Pulmonary artery endothelial cell (primary cell): ENCODE measurements at regions not wholly inside any gene's neighbourhood (a gene's known extent, or its start where the extent isn't known, plus 50 kb on each side); places are given as distances from the start of the nearest gene placed in this dataset.

Experiments
- DNase-seq: peaks from one replicate; pipeline ENCODE4 v3.0.0-alpha.2; 2011; ENCODE audit warnings: low read depth, low spot score

GRCh38 chr2:134163336-134163735 is 90.5 kb upstream of the MGAT5 start:
- no peak for DNase-seq

DNA sequence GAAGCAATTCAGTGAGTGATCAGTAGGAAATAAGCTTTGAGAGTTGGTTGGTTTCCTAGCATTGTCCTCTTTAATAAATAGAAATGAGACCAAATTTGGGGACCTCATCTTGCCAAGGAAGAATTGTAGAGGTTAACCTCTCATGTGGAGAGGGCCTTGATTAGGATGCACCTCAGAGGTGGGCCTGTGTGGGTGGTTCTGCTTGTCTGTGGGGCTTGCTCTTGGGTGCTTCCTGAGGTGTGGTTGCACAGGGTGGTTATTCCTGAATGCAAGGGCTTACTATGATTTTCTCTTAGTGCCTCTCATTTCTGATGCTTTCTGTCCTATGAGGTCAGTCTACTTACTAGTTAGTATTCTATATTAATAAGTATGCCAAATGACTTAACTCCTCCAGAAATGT is 89.6 kb upstream of the MGAT5 start:
- DNase-seq, result no peak

DNA sequence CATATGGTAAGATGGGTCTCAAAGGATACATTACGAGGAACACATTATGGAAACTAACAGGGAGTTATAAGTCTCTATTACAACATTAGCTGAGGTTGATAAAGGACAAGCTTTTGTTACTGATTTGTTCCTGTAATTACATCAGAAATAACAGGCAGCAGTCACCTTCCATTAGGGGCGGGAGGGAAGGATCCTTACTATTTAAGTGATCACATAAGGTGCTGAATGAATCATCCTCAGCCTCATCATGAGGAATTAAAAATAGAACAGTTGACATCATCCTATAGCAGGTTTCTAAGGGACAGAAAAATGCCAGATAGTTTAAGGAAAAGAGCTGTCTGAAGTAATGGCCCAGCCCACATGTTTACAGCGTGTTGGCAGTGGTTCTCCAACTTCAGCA is 86.9 kb upstream of the MGAT5 start:
- no peak for DNase-seq

DNA sequence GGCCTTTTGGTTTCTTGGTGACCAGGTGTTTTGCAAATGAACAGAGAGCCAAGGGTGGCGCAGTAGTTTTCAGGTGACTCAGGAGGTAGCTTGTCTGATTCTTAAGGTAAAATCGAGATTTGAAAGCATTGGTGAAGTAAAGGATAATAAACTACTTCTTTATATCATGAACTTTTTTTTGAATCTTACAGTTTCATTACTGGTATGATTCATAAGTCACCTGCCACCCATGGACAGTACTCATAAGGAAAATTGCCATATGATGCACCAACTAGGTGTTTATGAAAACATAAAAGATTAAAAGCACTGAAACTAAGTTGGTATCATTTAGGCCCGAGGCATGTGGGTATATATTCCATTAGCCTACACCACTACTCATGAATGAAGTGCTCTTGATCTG is 84.1 kb upstream of the MGAT5 start:
- DNase-seq, result no peak

- DNase-seq, result no peak
Measured at GRCh38 chr2:134170294-134170693, 83.6 kb upstream of the MGAT5 start.

DNA sequence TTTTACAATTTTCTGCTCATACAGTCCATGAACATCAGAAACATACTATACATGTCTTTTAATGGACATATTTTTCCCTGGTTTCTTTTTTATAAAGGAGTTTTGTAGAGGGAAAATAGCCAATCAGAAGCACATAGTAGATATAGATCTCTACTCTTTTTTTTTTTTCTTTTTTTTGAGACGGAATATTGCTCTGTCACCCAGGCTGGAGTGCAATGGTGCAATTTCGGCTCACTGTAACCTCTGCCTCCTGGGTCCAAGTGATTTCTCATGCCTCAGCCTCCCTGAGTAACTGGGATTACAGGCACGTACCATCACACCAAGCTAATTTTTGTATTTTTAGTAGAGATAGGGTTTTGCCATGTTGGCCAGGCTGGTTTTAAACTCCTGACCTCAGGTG is 83.2 kb upstream of the MGAT5 start:
- DNase-seq, result no peak

DNA sequence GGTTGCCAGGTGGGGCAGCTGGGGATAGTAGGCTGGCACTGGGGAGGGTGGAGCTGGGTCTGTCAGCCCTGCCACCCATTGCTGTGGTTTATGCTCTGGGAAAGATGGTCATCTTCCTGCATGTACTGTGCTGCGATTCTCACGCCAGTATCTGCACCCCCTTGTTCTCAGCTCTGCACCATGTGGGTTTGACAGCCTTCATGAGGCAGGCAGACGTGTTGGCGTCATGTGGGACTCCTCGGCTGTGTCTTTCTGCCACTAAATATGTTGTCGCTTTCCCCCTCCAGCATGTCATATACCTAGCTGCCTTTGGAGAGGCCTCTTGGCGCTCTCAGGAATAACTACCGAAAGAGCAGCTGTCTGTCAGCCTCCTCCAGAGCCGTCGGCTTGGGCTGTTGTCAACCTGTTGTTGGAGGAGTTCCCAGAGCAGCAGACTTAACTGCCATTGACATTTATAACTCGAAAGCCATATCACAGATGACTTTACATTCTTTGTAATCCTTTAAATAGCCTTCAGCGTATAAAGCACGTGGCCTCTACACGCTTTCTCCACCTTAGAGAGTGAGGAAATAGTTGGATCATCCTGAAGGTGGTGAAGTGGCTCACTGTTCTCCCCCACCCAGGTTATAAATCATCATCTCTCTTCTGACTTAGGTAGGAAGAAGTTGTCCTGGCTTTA is 80.4 kb upstream of the MGAT5 start:
- no peak for DNase-seq

DNA sequence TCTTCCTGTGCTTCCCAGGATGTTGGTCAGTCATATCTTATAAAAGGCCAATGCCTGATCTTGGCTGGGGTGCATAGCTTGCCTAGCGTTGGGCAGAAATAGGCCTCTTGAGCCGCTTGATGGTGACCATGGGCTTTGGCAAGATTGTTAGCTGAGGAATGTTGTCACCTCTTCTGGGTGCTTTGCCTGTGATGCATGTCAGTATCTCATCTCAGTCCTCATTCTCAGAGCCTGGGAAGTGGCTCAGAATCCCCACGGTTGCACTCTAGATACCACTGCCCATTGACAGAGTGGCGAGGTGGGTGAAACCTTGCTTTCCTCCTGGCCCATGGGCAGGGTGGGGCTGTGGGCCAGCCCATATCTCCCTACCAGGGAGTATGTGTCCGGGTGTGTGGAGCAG is 79.2 kb upstream of the MGAT5 start:
- no peak for DNase-seq

GRCh38 chr2:134175834-134176233 is 78.0 kb upstream of the MGAT5 start:
- DNase-seq, result no peak

DNA sequence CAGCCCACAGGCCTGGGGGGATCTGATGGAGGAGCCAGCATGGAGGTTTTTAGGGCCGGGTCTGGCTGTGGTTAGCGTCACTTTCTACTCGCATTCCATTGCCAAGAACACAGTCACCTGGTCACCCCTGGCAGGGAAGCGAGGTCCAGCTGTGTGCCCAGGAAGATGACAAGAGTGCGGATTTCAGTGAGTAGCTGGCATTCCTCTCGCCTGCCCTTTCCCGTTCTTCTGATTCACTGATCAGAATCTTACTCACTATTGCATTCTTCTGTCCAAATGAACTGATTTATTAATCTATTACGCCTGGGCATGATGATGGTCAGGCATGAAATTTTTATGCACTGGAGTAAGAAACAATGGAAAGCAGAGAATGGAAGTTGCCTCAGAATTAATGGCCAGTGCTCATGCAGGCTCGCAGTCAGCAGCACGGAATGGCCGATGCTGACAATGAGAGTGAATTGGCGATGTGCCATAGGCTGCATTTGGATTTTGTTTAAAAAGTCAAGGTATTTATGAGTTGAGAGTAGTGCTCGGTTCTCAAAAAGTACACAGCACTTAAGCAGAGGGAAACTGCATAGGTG is 76.4 kb upstream of the MGAT5 start:
- peak; percentile 57 for DNase-seq

DNA sequence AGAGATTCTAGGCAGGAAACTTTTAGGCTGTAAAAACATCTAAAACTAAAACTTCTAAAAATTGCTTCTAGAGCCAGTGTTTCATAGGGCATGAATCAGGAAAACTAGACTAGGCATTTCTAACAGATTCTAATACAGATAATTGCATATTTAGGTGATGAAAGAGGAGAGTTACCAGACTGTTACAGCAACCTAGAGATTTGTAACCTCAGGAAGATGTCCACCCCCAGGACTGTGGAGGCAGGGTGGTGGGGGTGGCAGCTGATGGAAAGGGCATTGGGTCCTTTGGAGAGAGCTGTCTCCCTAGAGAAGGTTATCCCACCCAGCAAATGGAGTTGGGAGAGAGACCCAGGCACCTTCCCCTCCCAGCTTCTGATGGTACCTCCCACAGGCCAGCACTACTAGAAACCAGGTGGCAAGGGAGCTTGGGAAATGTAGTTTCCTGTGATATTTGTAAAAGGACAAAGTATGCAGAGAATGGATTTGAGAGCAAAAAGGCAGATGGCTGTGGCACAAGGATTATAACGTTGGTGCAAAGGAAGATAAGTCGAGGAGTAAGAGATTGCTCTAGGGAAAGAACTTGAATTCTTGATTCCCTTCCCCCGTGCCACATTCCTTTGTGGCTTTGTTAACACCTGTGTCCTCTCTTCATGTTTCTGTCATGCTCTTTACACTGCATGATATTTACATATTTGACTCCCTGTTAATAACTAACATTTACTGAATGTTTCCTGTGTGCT is 75.6 kb upstream of the MGAT5 start:
- DNase-seq, result no peak

- no peak for DNase-seq
Measured at GRCh38 chr2:134181219-134181618, 72.7 kb upstream of the MGAT5 start.

- DNase-seq, result no peak
Measured at GRCh38 chr2:134183679-134184078, 70.2 kb upstream of the MGAT5 start.

GRCh38 chr2:134185639-134186038 is 68.2 kb upstream of the MGAT5 start:
- DNase-seq, result no peak

- no peak for DNase-seq
Measured at GRCh38 chr2:134189009-134189720, 64.7 kb upstream of the MGAT5 start.

DNA sequence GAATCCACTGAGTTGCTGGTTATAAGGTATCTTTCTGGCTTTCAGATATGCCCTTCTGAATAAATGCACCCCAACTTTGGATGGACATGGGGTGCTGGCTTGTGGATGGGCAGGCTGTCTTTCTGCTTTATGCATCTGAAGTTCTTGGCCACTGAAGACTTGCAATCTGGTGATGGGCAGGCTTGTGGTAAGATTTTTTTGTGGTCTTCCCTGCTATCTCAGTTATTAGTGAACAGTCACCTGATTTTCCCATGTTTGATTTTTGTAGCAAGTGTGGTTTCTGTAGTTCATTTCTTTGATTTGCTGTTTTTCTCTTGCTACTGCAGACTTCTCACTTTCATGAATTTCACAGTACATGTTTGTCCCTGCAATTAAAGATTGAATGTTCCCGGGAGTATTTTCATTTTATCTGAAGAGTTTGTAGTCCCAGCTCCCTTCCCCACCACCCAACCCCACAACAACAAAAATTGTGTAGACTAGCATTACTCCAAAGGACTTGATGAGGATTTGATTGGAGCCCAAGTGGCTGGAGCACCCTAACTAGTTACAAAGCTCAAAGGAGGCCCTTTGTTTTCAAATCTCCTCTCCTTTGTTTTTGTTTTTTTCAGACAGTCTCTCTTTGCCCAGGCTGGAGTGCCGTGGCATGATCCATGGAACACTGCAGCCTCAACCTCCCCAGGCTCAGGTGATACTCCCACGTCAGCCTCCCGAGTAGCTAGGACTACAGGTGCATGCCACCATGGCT is 63.6 kb upstream of the MGAT5 start:
- no peak for DNase-seq

- no peak for DNase-seq
Measured at GRCh38 chr2:134190807-134191203, 63.1 kb upstream of the MGAT5 start.

- DNase-seq, result no peak
Measured at GRCh38 chr2:134191835-134192234, 62.0 kb upstream of the MGAT5 start.

GRCh38 chr2:134193006-134193405 is 60.9 kb upstream of the MGAT5 start:
- no peak for DNase-seq

GRCh38 chr2:134194519-134194918 is 59.4 kb upstream of the MGAT5 start:
- DNase-seq, result no peak

GRCh38 chr2:134195341-134195740 is 58.5 kb upstream of the MGAT5 start:
- DNase-seq, result no peak

DNA sequence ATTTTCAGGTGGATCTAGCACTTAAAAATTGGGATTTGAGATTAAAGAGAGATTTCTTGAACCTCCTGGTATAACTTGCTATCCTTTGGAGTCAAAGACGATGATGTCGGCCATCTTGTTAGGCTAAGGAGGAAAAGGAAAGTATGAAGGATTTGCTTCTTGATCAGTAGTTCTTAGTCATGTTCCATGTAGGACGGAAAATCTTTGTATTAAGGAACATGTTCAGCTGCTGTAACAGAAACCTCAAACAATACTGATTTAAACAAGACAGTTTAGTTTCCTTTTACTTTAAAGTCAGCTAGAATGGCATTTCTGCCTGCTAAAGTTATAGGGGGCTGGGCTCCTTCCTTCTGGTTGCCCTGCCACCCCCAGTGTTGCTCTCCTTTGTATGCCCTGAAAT is 56.4 kb upstream of the MGAT5 start:
- no peak for DNase-seq
